ENCODE measurements at regions not wholly inside any gene's neighbourhood (a gene's known extent, or its start where the extent isn't known, plus 50 kb on each side); places are given as distances from the start of the nearest gene placed in this dataset.

DNA sequence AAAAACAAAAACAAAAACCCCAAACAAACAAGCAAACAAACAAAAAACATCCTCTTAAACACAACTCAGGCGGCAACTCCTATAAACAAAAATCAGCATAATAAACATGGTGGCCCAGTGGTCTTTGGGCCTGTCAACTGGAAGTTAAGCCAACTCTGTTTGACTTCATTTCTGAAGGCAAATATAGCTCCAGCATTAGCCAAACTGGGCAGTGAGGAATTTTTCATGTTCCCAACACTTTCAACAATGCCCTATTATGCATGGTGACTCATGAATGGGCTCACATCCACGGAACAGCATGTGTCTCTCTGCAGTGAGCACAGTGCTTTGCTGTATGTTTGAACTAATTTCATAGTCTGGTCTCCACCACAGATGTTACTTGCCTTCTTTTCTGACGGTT, 143.9 kb upstream of the STC2 start (continued):
- TF ChIP-seq SIN3A (conservative IDR thresholded peaks at IDR 0.05 in 1 of 2, IDR thresholded peaks at IDR 0.05 in 1 of 2; ENCODE audit: low read depth in 1 of 2, low read length in 2 of 2) (no peak), RFX5 (IDR thresholded peaks at IDR 0.05; ENCODE audit: borderline replicate concordance, low read depth, low read length) (no peak), JUND (IDR thresholded peaks at IDR 0.05; ENCODE audit: low read length) (no peak), BACH1 (IDR thresholded peaks at IDR 0.05; ENCODE audit: low read length) (no peak)

All from H1 (cell line).